ENCODE measurements at regions not wholly inside any gene's neighbourhood (a gene's known extent, or its start where the extent isn't known, plus 50 kb on each side); places are given as distances from the start of the nearest gene placed in this dataset.

DNA sequence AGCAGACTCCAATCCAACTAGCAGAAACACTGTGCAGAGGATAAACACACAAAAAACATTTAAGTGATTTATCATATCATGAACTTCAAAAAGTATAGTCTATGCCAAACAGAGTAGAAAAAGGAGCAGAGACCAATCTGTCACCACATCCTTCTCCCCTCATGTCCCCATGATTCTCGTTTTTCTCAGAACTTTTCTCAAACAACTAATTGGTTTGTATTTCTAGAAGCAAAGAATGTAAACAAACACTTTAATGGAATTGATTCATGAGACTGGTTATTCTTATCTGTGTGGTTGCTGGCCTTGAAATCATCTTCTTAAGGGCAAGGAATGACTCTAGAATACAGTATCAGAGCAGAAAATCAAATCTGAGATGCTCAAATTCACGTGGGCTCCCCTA, 294.2 kb upstream of the THBS1 start:
- Histone ChIP-seq H2AFZ (no peak overlapping the region), H3K79me2 (ENCODE audit: insufficient read depth) (no peaks in the 10 kb centered on the region), H3K36me3 (ENCODE audit: low read depth) (no peaks in the 10 kb centered on the region), H3K27me3 (replicated peaks; ENCODE audit: insufficient read depth) (no peaks in the 10 kb centered on the region), H3K9me2 (ENCODE audit: insufficient read depth) (no peaks in the 10 kb centered on the region), H3K4me2 (ENCODE audit: unreplicated experiment) (peak overlapping the region; percentile 39), H3K9ac (peak overlapping the region; percentile 36; the same call in 1 of the 2 replicates), H3K9me3 (ENCODE audit: low read depth) (no peaks in the 10 kb centered on the region), H3K4me3 (no peak overlapping the region), H4K20me1 (ENCODE audit: insufficient read depth) (no peaks in the 10 kb centered on the region), H3F3A (ENCODE audit: insufficient read depth) (peaks cover 67% of the 10 kb centered on the region), H3K4me1 (ENCODE audit: insufficient read depth) (peaks cover 73% of the 10 kb centered on the region), H3K27ac (peak overlapping the region; percentile 69)
- TF ChIP-seq EZH2phosphoT487 (IDR thresholded peaks at IDR 0.05; ENCODE audit: insufficient read depth, low read depth) (no peak), EZH2 (IDR thresholded peaks at IDR 0.05; ENCODE audit: insufficient read depth, poor library complexity, severe bottlenecking) (no peak)
- no peak for DNase-seq
- WGBS, 2 experiments (ENCODE audit: low coverage in 1 of 2, low lambda C conversion rate in 2 of 2, missing lambda C conversion rate in 2 of 2) = 16 to 22% methylated on average over 2 of the region's 2 CpGs
- in situ Hi-C loops (cut with MboI) = no loop called here

- 0 out of 2 replicates have a peak overlapping the region, but pooled peaks have one; percentile 3 for H3K9ac ChIP-seq
- H3K79me2 ChIP-seq (ENCODE audit: insufficient read depth) = no peaks in the 10 kb centered on the region
- peaks cover 62% of the 10 kb centered on the region for H3F3A ChIP-seq (ENCODE audit: insufficient read depth)
- H3K36me3 ChIP-seq (ENCODE audit: low read depth) = no peaks in the 10 kb centered on the region
- TF ChIP-seq EZH2 (IDR thresholded peaks at IDR 0.05; ENCODE audit: insufficient read depth, poor library complexity, severe bottlenecking) (no peak), EZH2phosphoT487 (IDR thresholded peaks at IDR 0.05; ENCODE audit: insufficient read depth, low read depth) (no peak)
- 67 to 69% methylated on average over 6 of the region's 6 CpGs for WGBS, 2 experiments (ENCODE audit: low coverage in 1 of 2, low lambda C conversion rate in 2 of 2, missing lambda C conversion rate in 2 of 2)
- no peaks in the 10 kb centered on the region for H3K9me3 ChIP-seq (ENCODE audit: low read depth)
- peak; percentile 68 for DNase-seq
- H3K4me1 ChIP-seq (ENCODE audit: insufficient read depth) = peaks cover 72% of the 10 kb centered on the region
- H3K4me2 ChIP-seq (ENCODE audit: unreplicated experiment) = peak overlapping the region; percentile 39
- no peak overlapping the region for H2AFZ ChIP-seq
- peak overlapping the region; percentile 69 for H3K27ac ChIP-seq
- no peaks in the 10 kb centered on the region for H3K27me3 ChIP-seq (replicated peaks; ENCODE audit: insufficient read depth)
- in situ Hi-C loops (cut with MboI) = no loop called here
- H3K9me2 ChIP-seq (ENCODE audit: insufficient read depth) = no peaks in the 10 kb centered on the region
- no peaks in the 10 kb centered on the region for H4K20me1 ChIP-seq (ENCODE audit: insufficient read depth)
- no peak overlapping the region for H3K4me3 ChIP-seq
Observed at GRCh38 chr15:39287322-39288195, 293.3 kb upstream of the THBS1 start.

- Histone ChIP-seq H3K4me1 (ENCODE audit: insufficient read depth) (peaks cover 39% of the 10 kb centered on the region), H2AFZ (no peak overlapping the region), H3K27ac (no peak overlapping the region), H3K9me3 (ENCODE audit: low read depth) (no peaks in the 10 kb centered on the region), H3K36me3 (ENCODE audit: low read depth) (no peaks in the 10 kb centered on the region), H3K27me3 (replicated peaks; ENCODE audit: insufficient read depth) (no peaks in the 10 kb centered on the region), H3K9me2 (ENCODE audit: insufficient read depth) (no peaks in the 10 kb centered on the region), H3K79me2 (ENCODE audit: insufficient read depth) (no peaks in the 10 kb centered on the region), H3K4me3 (no peak overlapping the region), H3K4me2 (ENCODE audit: unreplicated experiment) (no peak overlapping the region), H4K20me1 (ENCODE audit: insufficient read depth) (no peaks in the 10 kb centered on the region), H3F3A (ENCODE audit: insufficient read depth) (peaks cover 30% of the 10 kb centered on the region), H3K9ac (no peak overlapping the region)
- in situ Hi-C loops (cut with MboI) = no loop called here
- TF ChIP-seq EZH2phosphoT487 (IDR thresholded peaks at IDR 0.05; ENCODE audit: insufficient read depth, low read depth) (no peak), EZH2 (IDR thresholded peaks at IDR 0.05; ENCODE audit: insufficient read depth, poor library complexity, severe bottlenecking) (no peak)
- 95 to 99% methylated on average over 4 of the region's 4 CpGs for WGBS, 2 experiments (ENCODE audit: low coverage in 1 of 2, low lambda C conversion rate in 2 of 2, missing lambda C conversion rate in 2 of 2)
- DNase-seq = no peak
Observed at GRCh38 chr15:39290711-39291435, 290.0 kb upstream of the THBS1 start.

DNA sequence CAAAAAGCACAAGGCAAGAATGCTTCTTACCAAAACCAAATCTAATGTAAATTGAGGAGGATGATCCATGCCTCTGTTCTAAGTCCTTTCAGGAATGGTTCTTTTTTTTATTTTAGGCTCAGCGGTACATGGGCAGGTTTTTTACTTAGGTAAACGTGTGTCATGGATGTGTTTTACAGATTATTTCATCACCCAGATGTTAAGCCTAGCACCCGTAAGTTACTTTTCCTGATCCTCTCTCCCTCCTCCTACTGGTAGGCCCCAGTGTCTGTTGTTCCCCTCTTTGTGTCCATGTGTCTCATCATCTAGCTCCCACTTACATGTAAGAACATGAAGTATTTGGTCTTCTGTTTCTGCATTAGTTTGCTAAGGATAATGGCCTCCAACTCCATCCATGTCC, 289.2 kb upstream of the THBS1 start:
- no peaks in the 10 kb centered on the region for H4K20me1 ChIP-seq (ENCODE audit: insufficient read depth)
- no peak overlapping the region for H3K27ac ChIP-seq
- peaks cover 22% of the 10 kb centered on the region for H3F3A ChIP-seq (ENCODE audit: insufficient read depth)
- no peak for TF ChIP-seq EZH2phosphoT487 (IDR thresholded peaks at IDR 0.05; ENCODE audit: insufficient read depth, low read depth)
- no peak for TF ChIP-seq EZH2 (IDR thresholded peaks at IDR 0.05; ENCODE audit: insufficient read depth, poor library complexity, severe bottlenecking)
- no peak overlapping the region for H2AFZ ChIP-seq
- DNase-seq = no peak
- WGBS, 2 experiments (ENCODE audit: low coverage in 1 of 2, low lambda C conversion rate in 2 of 2, missing lambda C conversion rate in 2 of 2) = 99 to 100% methylated on average over 3 of the region's 3 CpGs
- no peak overlapping the region for H3K4me2 ChIP-seq (ENCODE audit: unreplicated experiment)
- H3K9me3 ChIP-seq (ENCODE audit: low read depth) = no peaks in the 10 kb centered on the region
- no peak overlapping the region for H3K9ac ChIP-seq
- no peaks in the 10 kb centered on the region for H3K79me2 ChIP-seq (ENCODE audit: insufficient read depth)
- in situ Hi-C loops (cut with MboI) = no loop called here
- peaks cover 31% of the 10 kb centered on the region for H3K4me1 ChIP-seq (ENCODE audit: insufficient read depth)
- no peaks in the 10 kb centered on the region for H3K9me2 ChIP-seq (ENCODE audit: insufficient read depth)
- no peaks in the 10 kb centered on the region for H3K27me3 ChIP-seq (replicated peaks; ENCODE audit: insufficient read depth)
- no peak overlapping the region for H3K4me3 ChIP-seq
- no peaks in the 10 kb centered on the region for H3K36me3 ChIP-seq (ENCODE audit: low read depth)
